GM23248 (cell line): ENCODE measurements at regions not wholly inside any gene's neighbourhood (a gene's known extent, or its start where the extent isn't known, plus 50 kb on each side); places are given as distances from the start of the nearest gene placed in this dataset.

Source experiments
- DNase-seq: peaks from one replicate; pipeline ENCODE4 v3.0.0-alpha.2; 2015
- H2AFZ ChIP-seq: fragments of 200-600 bp; sonication (generic); 2 replicates; pipeline ENCODE4 v1.6.1; 2016; ENCODE audit warnings: antibody characterized with exemption
- H3F3A ChIP-seq: fragments of 200-600 bp; sonication (generic); 2 replicates; pipeline ENCODE4 v1.6.1; 2016; ENCODE audit warnings: mild to moderate bottlenecking, antibody characterized with exemption, mixed run types; ENCODE audit not compliant: insufficient read depth
- H3K27ac ChIP-seq: fragments of 200-600 bp; sonication (generic); 2 replicates; pipeline ENCODE4 v1.5.1; 2016; ENCODE audit warnings: mild to moderate bottlenecking
- H3K27me3 ChIP-seq: fragments of 200-600 bp; sonication (generic); replicated peaks from 2 replicates; pipeline ENCODE4 v1.6.1; 2016; ENCODE audit warnings: mild to moderate bottlenecking; ENCODE audit not compliant: insufficient read depth
- H3K36me3 ChIP-seq: fragments of 200-600 bp; sonication (generic); 2 replicates; pipeline ENCODE4 v1.6.1; 2016; ENCODE audit warnings: low read depth, mild to moderate bottlenecking
- H3K4me1 ChIP-seq: fragments of 200-600 bp; sonication (generic); 2 replicates; pipeline ENCODE4 v1.6.1; 2016; ENCODE audit warnings: mild to moderate bottlenecking; ENCODE audit not compliant: insufficient read depth
- H3K4me2 ChIP-seq: fragments of 200-600 bp; sonication (generic); one replicate; pipeline ENCODE4 v1.6.1; 2016; ENCODE audit warnings: mild to moderate bottlenecking; ENCODE audit not compliant: unreplicated experiment
- H3K4me3 ChIP-seq: fragments of 200-600 bp; sonication (generic); 2 replicates; pipeline ENCODE4 v1.5.1; 2016; ENCODE audit warnings: mild to moderate bottlenecking
- H3K79me2 ChIP-seq: fragments of 200-600 bp; sonication (generic); 2 replicates; pipeline ENCODE4 v1.6.1; 2016; ENCODE audit warnings: mild to moderate bottlenecking; ENCODE audit not compliant: insufficient read depth
- H3K9ac ChIP-seq: fragments of 200-600 bp; sonication (generic); 2 replicates; pipeline ENCODE4 v1.6.1; 2016; ENCODE audit warnings: mild to moderate bottlenecking
- H3K9me2 ChIP-seq: fragments of 200-600 bp; sonication (generic); 2 replicates; pipeline ENCODE4 v1.6.1; 2016; ENCODE audit warnings: mixed run types, mild to moderate bottlenecking, moderate library complexity; ENCODE audit not compliant: insufficient read depth
- H3K9me3 ChIP-seq: fragments of 200-600 bp; sonication (generic); one replicate; pipeline ENCODE4 v1.6.1; 2017; ENCODE audit warnings: low read depth
- H4K20me1 ChIP-seq: fragments of 200-600 bp; sonication (generic); 2 replicates; pipeline ENCODE4 v1.6.0; 2016; ENCODE audit not compliant: insufficient read depth
- EZH2 ChIP-seq: fragments of 200-600 bp; sonication (generic); IDR thresholded peaks from 2 replicates; pipeline ENCODE4 v1.6.1; 2018; ENCODE audit warnings: antibody characterized with exemption, mild to moderate bottlenecking; ENCODE audit not compliant: insufficient read depth, poor library complexity, severe bottlenecking
- EZH2phosphoT487 ChIP-seq: fragments of 200-600 bp; sonication (generic); IDR thresholded peaks from 2 replicates; pipeline ENCODE4 v1.6.1; 2018; ENCODE audit warnings: antibody characterized with exemption, moderate library complexity, mild to moderate bottlenecking, low read depth; ENCODE audit not compliant: insufficient read depth
- WGBS, 2 experiments: methylation state at CpG; one replicate each; pipeline ENCODE4 v1.1.6; 2015 to 2017; ENCODE audit warnings: low lambda C conversion rate in 2 of 2, low coverage in 1 of 2; ENCODE audit errors: missing lambda C conversion rate in 2 of 2; 5-methylcytosine and 5-hydroxymethylcytosine counted together
- in situ Hi-C: fragments of 300-500 bp; cut with MboI; formaldehyde crosslinking; loops from 2 replicates; pipeline ENCODE4 v1.15.0; 2020

DNA sequence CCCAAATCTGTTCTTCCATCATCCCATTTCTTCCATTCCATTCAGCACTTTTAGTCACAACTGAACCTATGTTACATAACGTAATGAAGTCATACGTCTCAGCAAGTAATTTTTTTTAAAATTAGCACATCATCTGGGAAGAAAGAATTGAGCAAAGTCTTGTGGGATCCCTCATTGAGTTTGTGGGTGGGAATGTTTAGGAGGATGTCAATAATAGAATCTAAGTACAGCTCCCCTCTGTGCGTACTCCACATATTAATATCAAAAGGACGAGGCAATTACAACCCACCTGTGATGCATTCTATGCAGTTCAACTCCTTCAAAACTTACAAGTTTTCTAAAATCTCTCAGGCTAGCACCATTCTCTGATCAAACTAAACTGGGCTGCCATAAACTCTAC, 526.3 kb downstream of the AGTPBP1 start:
- TF ChIP-seq EZH2phosphoT487 = no peak
- TF ChIP-seq EZH2 = no peak
- Histone ChIP-seq H4K20me1 (no peaks in the 10 kb centered on the region), H3K27me3 (no peaks in the 10 kb centered on the region), H3F3A (peaks cover 20% of the 10 kb centered on the region), H3K4me3 (no peak overlapping the region), H3K4me2 (peak overlapping the region; percentile 56), H3K79me2 (no peaks in the 10 kb centered on the region), H3K4me1 (peaks cover 36% of the 10 kb centered on the region), H3K9ac (no peak overlapping the region), H3K27ac (no peak overlapping the region), H3K36me3 (no peaks in the 10 kb centered on the region), H2AFZ (no peak overlapping the region), H3K9me3 (no peaks in the 10 kb centered on the region), H3K9me2 (no peaks in the 10 kb centered on the region)
- 89 to 91% methylated on average over 4 of the region's 4 CpGs for WGBS, 2 experiments
- DNase-seq = no peak
- in situ Hi-C loops = no loop called here

DNA sequence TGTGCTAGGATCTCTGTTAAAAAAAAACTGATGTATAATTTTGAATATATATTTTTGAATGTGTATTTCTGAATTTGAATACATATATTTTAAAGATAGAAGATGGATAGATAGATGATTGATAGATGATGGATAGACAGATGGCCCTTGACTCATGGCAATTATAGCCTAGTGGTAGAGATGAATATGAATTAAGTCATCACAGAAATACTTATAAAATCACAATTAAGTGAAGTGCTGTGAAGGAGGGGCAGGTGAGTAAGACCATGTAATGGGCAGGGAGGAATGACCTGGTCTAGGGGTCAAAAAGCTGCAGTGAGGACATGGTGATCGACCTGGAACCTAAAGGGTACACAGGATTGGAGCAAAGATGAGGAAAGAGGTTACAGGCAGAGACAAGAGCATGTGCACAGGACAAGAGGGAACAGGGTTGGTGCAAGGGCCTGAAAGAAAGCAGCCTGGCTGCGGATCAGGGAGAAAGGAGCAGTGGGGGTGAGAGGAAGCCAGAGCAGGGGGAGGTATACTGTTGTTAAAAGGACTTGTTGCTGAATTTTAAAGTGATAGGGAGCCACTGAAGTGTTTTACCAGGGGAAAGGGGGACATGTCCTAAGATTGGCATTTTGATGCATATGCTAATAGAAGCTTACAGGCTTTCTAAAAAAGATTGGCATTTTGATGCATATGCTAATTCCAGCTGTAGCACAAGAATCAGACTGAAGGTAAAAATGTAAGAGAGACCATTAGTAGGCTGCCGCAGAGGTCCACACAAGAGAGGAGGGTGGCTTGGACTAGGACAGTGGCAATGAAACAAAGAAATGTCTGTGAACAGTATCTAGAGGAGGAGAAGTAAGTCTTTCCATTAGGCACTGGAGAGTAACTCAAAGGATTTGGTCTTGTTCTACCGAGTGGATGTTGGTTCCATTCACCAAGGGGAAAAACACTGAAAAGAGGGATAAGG, 527.8 kb downstream of the AGTPBP1 start:
- Histone ChIP-seq H3K4me3 (no peak overlapping the region), H3K27me3 (no peaks in the 10 kb centered on the region), H3F3A (peaks cover 20% of the 10 kb centered on the region), H4K20me1 (no peaks in the 10 kb centered on the region), H3K4me1 (peaks cover 36% of the 10 kb centered on the region), H3K9me3 (no peaks in the 10 kb centered on the region), H3K4me2 (peak overlapping the region; percentile 76), H3K9me2 (no peaks in the 10 kb centered on the region), H3K36me3 (no peaks in the 10 kb centered on the region), H3K27ac (no peak overlapping the region), H3K79me2 (no peaks in the 10 kb centered on the region), H2AFZ (no peak overlapping the region), H3K9ac (no peak overlapping the region)
- no peak for DNase-seq
- 85 to 88% methylated on average over 4 of the region's 4 CpGs for WGBS, 2 experiments
- TF ChIP-seq EZH2phosphoT487 (no peak), EZH2 (no peak)
- in situ Hi-C loops = no loop called here

DNA sequence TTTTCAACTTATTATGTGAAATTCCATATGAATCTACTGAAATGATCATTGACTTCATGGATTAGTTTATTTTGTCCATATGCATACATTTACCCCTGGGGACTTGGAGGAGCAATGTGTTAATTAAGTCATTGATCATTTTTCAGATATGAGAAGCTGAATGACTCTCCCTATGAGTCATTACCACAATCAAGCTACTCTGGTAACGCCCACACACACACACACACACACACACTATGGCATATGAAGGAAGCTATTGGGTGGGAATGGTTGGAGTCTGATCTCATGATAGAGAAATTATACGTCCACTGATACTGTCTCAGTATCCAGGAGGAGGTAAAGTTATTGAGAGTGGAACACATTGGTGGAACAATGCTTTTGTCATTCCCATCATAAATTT, 528.9 kb downstream of the AGTPBP1 start:
- Histone ChIP-seq H3K27me3 (no peaks in the 10 kb centered on the region), H2AFZ (no peak overlapping the region), H3K9ac (no peak overlapping the region), H3K79me2 (no peaks in the 10 kb centered on the region), H3K9me2 (no peaks in the 10 kb centered on the region), H4K20me1 (no peaks in the 10 kb centered on the region), H3K4me2 (peak overlapping the region; percentile 76), H3K4me1 (peaks cover 36% of the 10 kb centered on the region), H3K36me3 (no peaks in the 10 kb centered on the region), H3K9me3 (no peaks in the 10 kb centered on the region), H3K27ac (peak overlapping the region; percentile 56), H3K4me3 (peak overlapping the region; percentile 46), H3F3A (peaks cover 20% of the 10 kb centered on the region)
- in situ Hi-C loops = no loop called here
- TF ChIP-seq EZH2 (no peak), EZH2phosphoT487 (peak; percentile 76; the same call in 1 of the 2 replicates)
- WGBS, 2 experiments = 0 to 2% methylated on average over 2 of the region's 2 CpGs
- peak; percentile 87 for DNase-seq

DNA sequence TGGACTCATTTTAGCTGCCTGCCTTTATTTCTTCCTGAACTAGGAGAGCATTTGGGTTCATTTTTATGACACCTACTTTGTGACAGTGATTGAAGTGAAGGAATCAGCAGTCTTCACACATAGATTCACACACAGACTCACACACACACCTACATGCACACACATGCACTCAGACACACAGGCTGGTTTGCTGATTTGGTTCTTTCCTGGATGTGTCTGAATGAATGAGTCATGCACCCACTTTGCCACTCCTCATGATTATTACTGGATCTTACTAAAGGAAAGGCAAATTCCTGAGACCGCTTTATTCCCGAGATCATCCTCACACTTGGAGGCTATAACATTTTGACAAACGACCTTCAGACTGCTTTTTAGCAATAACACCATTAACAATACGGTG, 529.5 kb downstream of the AGTPBP1 start:
- no peak for TF ChIP-seq EZH2
- TF ChIP-seq EZH2phosphoT487 = no peak
- Histone ChIP-seq H3K4me2 (peak overlapping the region; percentile 76), H3K27me3 (no peaks in the 10 kb centered on the region), H3K9ac (no peak overlapping the region), H3K36me3 (no peaks in the 10 kb centered on the region), H2AFZ (no peak overlapping the region), H3K9me3 (no peaks in the 10 kb centered on the region), H4K20me1 (no peaks in the 10 kb centered on the region), H3K27ac (peak overlapping the region; percentile 56), H3K9me2 (no peaks in the 10 kb centered on the region), H3F3A (peaks cover 20% of the 10 kb centered on the region), H3K4me1 (peaks cover 36% of the 10 kb centered on the region), H3K4me3 (peak overlapping the region; percentile 46), H3K79me2 (no peaks in the 10 kb centered on the region)
- peak; percentile 83 for DNase-seq
- 1 to 2% methylated on average over 4 of the region's 4 CpGs for WGBS, 2 experiments
- in situ Hi-C loops = no loop called here
